ENCODE measurements at regions not wholly inside any gene's neighbourhood (a gene's known extent, or its start where the extent isn't known, plus 50 kb on each side); places are given as distances from the start of the nearest gene placed in this dataset.

DNA sequence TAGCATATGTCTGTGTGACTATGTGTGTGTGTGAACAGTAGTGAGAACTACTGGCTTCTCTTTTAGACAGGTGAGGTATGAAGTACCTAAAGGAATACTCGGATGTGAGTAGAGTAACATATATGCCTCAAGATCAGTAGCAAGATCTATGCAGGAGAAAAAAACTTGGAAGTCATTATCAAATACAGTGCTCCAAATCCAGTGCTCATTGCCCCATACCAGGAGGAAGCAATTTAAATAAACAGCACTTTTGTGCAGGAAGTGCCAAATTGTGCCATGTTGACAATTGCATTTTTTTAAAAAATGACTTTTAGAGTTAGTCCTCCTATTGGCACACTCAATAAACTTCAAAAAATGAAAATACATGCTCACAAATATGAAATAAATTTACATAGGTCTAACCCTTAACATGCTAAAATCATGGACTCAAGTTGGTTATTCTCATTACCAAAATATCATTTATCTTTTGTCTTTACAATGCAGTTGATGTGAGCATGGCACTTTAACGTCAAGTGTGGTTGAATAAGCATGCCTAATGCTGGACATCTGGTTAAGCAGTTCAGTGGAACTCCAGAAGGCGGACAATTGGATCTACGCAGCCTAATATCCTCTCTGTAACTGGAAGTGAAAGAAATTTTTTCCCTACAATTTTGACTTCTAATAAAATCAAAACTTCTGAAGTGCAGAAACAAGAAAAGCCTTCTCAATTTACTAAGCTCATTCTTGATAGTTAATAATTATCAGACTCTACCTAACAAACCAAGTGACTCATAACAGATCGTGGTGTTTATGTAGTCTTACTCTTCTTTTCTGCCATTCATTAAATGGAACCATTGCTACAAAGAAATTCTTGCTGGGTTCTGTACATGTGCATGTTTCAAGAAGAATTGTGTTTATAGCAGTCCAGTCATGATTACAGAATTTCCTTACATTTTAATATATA lies 195.2 kb downstream of the MDFIC start:
- DNase-seq: no peak

DNA sequence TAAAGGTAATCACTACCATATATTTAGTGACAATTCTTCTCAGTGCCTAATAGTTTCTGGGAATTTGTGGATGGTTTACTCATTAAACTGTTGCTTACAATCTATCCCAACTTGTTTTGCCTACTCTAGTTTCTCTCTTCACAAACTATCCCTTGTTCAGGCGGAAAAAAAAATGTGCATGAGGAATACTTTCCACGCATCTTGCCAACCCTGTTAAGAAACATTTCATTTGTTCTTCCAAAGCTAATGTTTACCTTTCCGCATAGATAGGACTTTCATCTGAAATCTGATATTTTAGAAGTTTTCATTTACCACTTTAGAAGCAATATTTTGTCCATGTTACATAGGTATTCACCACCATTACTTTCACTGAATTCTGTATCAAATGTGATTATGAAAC lies 191.9 kb downstream of the MDFIC start:
- Histone ChIP-seq H3K27me3 (no peaks in the 10 kb centered on the region), H3K4me1 (replicated peaks in 1 of 2) (no peaks in the 10 kb centered on the region), H3K9me3 (replicated peaks in 1 of 3) (no peaks in the 10 kb centered on the region), H3K36me3 (replicated peaks in 1 of 2) (no peaks in the 10 kb centered on the region), H3K4me3 (no peak overlapping the region), H3K27ac (no peak overlapping the region)
- intact Hi-C loops (cut with DNase I): no loop called here
- DNase-seq: no peak
- TF ChIP-seq, protein P1, sequence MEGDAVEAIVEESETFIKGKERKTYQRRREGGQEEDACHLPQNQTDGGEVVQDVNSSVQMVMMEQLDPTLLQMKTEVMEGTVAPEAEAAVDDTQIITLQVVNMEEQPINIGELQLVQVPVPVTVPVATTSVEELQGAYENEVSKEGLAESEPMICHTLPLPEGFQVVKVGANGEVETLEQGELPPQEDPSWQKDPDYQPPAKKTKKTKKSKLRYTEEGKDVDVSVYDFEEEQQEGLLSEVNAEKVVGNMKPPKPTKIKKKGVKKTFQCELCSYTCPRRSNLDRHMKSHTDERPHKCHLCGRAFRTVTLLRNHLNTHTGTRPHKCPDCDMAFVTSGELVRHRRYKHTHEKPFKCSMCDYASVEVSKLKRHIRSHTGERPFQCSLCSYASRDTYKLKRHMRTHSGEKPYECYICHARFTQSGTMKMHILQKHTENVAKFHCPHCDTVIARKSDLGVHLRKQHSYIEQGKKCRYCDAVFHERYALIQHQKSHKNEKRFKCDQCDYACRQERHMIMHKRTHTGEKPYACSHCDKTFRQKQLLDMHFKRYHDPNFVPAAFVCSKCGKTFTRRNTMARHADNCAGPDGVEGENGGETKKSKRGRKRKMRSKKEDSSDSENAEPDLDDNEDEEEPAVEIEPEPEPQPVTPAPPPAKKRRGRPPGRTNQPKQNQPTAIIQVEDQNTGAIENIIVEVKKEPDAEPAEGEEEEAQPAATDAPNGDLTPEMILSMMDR (IDR thresholded peaks at IDR 0.05): no peak
- TF ChIP-seq POLR2A (IDR thresholded peaks at IDR 0.05): no peak
- 82 to 90% (median 86%) methylated on average over 3 of the region's 3 CpGs for WGBS, 4 donors

More for the DNA sequence above, 195.2 kb downstream of the MDFIC start:
- no peak for TF ChIP-seq POLR2A (IDR thresholded peaks at IDR 0.05)
- TF ChIP-seq, protein P1 (IDR thresholded peaks at IDR 0.05): no peak
- WGBS, 4 donors: 85 to 89% (median 86%) methylated on average over 5 of the region's 5 CpGs
- H3K27me3 ChIP-seq: no peaks in the 10 kb centered on the region
- no peaks in the 10 kb centered on the region for H3K4me1 ChIP-seq (replicated peaks in 1 of 2)
- no peak overlapping the region for H3K4me3 ChIP-seq
- intact Hi-C loops (cut with DNase I): no loop called here
- H3K36me3 ChIP-seq (replicated peaks in 1 of 2): no peaks in the 10 kb centered on the region
- H3K27ac ChIP-seq: no peak overlapping the region
- H3K9me3 ChIP-seq (replicated peaks in 1 of 3): no peaks in the 10 kb centered on the region

DNA sequence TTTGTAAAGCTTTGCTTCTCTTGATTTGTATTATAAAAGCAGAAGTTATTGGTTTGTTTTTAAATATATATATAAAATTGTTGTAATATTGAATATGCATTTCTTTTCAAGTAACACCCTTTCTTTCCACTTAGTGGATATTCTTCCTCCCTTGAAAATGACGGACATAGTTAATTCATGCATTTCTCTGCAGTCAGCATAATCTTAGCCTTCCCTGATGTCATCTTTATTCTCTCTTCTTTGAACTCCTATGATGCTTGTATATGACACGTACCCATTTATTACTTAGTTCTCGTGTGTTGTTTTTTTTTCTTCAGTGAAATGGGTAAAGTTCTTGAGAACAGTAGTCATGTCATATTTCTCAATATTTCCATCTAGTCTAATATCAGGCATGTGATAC lies 191.2 kb downstream of the MDFIC start:
- DNase-seq: no peak
- no peaks in the 10 kb centered on the region for H3K4me1 ChIP-seq (replicated peaks in 1 of 2)
- no peaks in the 10 kb centered on the region for H3K36me3 ChIP-seq (replicated peaks in 1 of 2)
- no peak overlapping the region for H3K27ac ChIP-seq
- H3K4me3 ChIP-seq: no peak overlapping the region
- TF ChIP-seq, protein P1 (IDR thresholded peaks at IDR 0.05): no peak
- TF ChIP-seq POLR2A (IDR thresholded peaks at IDR 0.05): no peak
- intact Hi-C loops (cut with DNase I): no loop called here
- no peaks in the 10 kb centered on the region for H3K27me3 ChIP-seq
- no peaks in the 10 kb centered on the region for H3K9me3 ChIP-seq (replicated peaks in 1 of 3)
- 80 to 92% (median 89%) methylated on average over 3 of the region's 3 CpGs for WGBS, 4 donors

DNA sequence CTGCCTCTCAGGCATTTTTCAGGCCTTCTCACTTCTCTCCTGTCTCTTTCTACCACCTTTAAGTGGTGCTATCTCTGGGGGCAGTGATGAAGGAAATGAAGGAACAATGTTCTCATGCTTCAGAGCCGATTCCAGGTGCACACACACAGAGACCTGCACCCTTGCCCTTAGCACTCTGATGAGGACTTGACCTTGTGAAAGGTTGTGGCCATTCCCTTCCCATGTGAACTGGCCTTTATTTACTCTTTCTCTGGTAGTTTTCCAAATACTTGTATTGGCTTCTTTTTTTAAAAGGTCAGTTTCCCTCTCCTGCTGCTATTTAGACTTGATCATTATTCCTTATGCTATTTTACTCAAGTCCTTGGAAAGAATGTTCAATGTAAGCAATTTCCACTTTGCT lies 188.6 kb downstream of the MDFIC start:
- DNase-seq: no peak
- TF ChIP-seq, protein P1 (IDR thresholded peaks at IDR 0.05): no peak
- no peak for TF ChIP-seq POLR2A (IDR thresholded peaks at IDR 0.05)
- intact Hi-C loops (cut with DNase I): no loop called here
- Histone ChIP-seq H3K4me1 (replicated peaks in 1 of 2) (no peaks in the 10 kb centered on the region), H3K27me3 (no peaks in the 10 kb centered on the region), H3K36me3 (replicated peaks in 1 of 2) (no peaks in the 10 kb centered on the region), H3K27ac (no peak overlapping the region), H3K9me3 (replicated peaks in 1 of 3) (no peaks in the 10 kb centered on the region), H3K4me3 (no peak overlapping the region)
- WGBS, 4 donors: 68 to 82% (median 74%) methylated on average over 1 of the region's 1 CpG
